Left ventricle myocardium superior (tissue), 1 donor: ENCODE measurements at regions not wholly inside any gene's neighbourhood (a gene's known extent, or its start where the extent isn't known, plus 50 kb on each side); places are given as distances from the start of the nearest gene placed in this dataset.

ENCODE experiments used
- ATAC-seq: fragments of 200-7000 bp; cut with Tn5 transposase; one replicate; pipeline ENCODE4 v1.9.1; 2020; ENCODE audit warnings: mild to moderate bottlenecking, moderate library complexity
- DNase-seq: peaks from one replicate; pipeline ENCODE4 v3.0.0-alpha.2; 2020
- intact Hi-C: fragments of 100-400 bp; cut with micrococcal nuclease; formaldehyde crosslinking; loops from one replicate; pipeline ENCODE4 v1.11.0; 2022
- donor health status: DM: no; HTN: yes; CAD: no; lungs with severe emphysema.

DNA sequence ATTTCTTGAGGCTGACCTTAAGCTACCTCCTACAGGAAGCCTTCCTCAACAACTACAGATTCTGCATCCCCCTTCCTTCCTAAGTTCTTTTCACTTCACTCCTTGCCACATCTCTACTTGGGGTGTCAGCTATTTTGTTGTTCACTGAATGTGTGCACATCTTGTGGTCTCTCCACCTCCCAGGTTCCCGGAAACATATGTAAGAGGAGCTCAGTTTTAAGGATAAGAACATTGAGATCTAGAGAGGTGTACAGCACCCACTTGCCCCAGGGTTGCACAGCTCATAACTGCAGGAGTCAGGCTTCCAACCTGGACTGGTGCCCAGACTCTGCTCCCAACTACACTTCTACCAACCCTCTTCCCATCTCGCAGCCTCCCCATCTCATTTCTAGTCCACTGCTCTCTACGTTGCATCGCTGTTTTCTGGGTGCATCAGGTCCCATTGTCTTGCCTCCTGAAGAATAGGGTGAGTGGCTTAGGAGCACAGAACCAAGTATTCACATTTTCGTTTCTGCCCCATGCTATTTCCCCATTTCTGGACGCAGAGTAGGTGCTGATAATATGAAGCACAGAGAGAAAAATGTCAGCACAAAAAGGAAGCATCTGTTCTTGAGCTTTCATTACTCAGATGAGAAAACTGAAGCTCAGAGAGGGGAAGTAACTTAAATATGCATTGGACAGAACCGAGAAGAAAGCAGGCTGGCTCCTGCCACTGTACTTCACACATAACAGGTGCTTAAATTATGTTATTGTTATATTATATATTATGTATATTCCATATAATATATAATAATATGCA lies 292.0 kb upstream of the CCL2 start:
- peak; percentile 47 for ATAC-seq
- no peak for DNase-seq
- intact Hi-C loops, result no loop called here

- intact Hi-C loops, result no loop called here
- ATAC-seq (no peak), DNase-seq (no peak)
Observed at GRCh38 chr17:33964344-33964979, 290.6 kb upstream of the CCL2 start.

- no peak for ATAC-seq
- intact Hi-C loops, result no loop called here
- no peak for DNase-seq
Observed at GRCh38 chr17:33966410-33967059, 288.6 kb upstream of the CCL2 start.

DNA sequence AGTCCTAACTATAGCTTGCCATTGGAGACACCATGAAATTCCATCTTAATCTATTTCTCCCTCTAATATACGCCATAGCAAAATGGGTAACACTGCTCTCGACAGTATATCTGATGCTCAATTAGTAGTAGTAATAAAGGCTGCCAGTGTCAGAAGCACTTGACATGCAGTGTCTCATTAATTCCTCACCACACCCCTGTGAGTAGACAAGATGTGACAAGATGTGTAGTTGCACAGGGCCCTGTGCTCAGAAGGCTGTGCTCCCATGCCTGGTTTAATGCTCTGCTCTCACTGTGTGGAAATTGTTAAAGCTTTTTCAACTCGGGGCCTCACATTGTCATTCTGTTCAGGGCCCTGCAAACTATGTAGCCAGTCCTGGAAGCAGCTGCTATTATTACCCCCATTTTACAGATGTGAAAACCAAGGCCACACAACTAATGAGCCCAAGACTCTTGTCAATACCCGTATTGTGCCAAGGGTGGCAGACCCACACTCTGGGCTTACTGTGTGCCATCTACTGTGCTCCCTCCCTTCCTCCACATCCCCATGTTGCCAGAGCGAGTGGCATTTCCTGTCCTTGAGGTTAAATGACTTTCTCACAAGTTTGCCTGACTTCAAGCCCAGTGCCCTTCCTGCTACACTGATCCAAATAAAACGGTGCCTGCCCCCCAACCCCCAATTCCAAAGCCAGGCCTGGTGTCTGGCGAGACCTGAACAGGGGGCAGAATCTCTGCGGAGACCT lies 287.3 kb upstream of the CCL2 start:
- intact Hi-C loops, result no loop called here
- DNase-seq (no peak), ATAC-seq (no peak)

DNA sequence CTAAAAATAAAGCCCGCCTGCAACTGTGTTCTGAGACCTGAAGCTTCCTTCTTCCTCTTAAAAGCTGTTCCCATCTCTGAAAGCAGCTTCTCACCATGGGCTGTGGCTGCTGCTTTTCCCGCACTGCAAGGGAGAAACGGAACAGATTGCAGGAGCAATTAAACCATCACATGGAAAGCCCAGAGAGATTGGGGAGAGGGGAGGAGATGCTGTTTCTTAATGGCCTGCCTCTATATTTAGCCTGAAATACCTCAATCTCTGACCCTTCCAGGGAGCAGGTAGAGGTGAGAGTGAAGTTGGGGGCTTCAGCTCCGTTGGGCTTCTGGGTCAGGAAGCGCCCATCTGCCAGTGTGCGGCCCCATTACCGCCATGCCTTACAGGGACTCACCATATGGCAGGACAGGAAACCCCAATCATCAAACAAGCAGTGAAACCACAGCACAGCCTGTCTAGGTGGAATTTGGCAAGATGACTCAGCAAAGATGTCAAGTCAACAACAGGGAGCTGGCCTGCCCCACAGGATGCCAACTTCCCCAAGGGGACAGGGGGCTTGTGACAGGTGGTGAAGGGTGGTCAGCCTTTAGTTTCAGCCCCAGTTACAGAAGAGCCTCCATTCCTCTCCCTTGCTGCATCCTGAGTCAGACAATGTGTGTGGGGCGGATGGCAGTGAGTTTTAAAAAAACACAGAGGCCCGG lies 286.6 kb upstream of the CCL2 start:
- no peak for DNase-seq
- intact Hi-C loops, result no loop called here
- no peak for ATAC-seq

GRCh38 chr17:33970279-33970678 lies 284.8 kb upstream of the CCL2 start:
- ATAC-seq (no peak), DNase-seq (no peak)
- intact Hi-C loops, result no loop called here

DNA sequence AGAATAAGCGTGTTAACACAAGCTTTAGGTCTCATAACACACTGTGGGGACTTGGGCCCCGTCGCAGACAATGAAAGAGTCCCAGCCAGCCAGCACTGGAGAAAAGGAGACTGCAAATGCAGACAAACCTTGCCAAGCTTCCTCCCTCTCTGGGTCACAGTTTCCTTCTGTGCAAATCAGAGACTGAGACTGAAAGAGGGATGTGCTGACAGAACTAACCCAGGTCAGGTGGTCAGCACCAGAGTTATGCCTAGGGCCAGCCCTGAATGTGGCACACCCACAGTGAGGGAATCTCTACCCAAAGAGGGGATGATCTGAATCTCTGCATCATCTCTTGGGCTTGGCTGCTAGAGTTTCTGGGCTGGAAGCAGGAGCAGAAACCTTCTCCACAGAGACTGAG lies 282.3 kb upstream of the CCL2 start:
- intact Hi-C loops, result no loop called here
- DNase-seq (no peak), ATAC-seq (no peak)

DNA sequence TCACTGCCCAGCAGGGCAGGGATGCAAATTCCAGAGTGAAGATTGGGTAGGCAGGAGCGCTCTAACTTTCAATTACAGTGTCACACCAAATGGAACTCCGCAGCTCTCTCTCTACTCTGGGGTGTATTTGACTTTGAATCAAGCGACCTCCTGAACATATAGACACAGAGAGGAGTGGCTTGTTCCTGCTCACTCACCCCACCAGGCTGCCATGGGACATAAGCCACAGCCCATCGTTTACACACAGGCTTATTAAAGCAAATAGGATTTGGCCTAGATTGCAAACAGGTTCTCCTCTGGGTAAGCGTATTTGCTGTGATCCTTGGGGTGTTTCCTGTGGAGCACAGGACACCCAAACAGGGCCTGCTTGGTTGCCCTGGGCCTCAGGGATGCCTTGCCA lies 281.6 kb upstream of the CCL2 start:
- ATAC-seq (no peak), DNase-seq (no peak)
- intact Hi-C loops, result no loop called here

GRCh38 chr17:33974276-33974675 lies 280.8 kb upstream of the CCL2 start:
- intact Hi-C loops, result no loop called here
- ATAC-seq, result no peak
- no peak for DNase-seq

DNA sequence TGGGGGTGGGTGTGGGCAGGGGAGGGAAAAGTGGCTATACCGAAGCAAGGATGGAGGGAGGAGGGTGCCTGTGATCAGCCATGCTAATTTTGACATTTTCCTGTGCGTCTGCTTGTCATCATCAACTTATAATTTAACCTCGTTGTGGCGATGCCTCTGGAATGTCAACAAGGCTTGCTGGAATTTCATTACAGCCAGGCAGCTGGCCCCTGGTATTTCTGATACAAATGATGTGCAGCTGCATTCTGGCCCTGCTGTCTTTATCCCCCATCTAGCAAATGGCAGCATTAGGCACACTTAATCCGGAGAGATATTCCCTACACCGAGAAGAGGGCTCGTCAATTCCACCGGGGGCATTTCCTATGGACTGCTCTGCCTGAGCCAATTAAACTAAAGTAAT lies 278.3 kb upstream of the CCL2 start:
- DNase-seq (no peak), ATAC-seq (no peak)
- intact Hi-C loops, result no loop called here

DNA sequence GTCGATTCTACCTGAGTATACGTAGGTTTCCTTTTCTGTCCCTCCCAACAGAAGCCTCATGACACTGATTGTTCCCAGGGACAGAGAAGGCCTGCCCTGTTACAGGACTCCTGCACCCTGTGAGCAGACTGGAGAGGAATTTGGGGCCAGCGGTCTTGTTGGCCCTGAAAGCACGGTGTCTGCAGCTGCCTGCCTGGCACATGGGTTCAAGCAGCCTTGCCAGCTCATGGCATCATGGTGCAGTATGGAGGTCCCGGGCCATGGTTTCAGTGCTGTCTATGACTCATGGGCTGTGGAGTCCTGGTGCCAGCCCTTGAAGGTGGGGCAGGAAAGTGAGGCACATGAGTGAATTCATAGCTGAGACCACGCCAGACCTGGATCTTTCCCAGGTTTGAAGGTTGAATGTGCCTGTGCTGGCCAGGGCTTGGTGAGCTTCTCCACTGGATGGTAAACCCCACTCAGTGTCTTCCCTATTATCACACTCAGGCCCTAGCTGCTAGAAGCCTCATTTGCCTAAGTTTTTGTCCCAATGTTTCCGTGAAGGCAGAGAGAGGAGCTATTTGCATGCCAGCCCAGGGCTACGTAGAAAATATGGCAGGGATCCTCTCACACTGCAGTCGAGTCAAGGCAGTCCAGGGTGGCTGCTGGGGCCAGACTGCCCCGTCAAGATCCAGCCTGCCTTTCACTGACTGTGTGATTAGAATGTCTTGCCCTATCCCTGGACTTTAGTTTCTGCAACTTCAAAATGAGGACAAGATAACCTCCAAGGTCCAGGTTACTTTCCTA lies 277.2 kb upstream of the CCL2 start:
- DNase-seq (no peak), ATAC-seq (peak; percentile 63)

DNA sequence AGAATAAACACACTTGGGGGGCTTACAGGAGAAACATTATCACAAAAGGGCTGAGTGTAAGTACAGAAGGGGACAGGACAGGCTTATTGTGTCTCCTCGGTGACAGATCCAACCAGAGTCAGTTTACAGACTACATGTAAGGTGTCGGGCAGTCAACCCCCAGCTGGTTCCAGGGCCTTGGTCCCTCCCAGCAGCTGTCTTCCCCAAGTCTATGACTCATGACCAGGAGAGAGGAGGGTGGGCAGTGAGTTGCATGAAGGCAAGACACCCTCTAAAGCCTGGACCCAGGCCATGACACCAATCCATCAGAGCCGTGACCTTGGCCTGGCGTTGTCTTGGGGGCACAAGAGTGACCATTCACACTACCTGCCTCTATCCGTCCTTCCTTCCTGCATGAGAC lies 276.2 kb upstream of the CCL2 start:
- intact Hi-C loops, result no loop called here
- DNase-seq, result no peak
- no peak for ATAC-seq

More for the DNA sequence above, 277.2 kb upstream of the CCL2 start:
- intact Hi-C loops, result no loop called here

GRCh38 chr17:33980193-33980592 lies 274.9 kb upstream of the CCL2 start:
- no peak for ATAC-seq
- intact Hi-C loops, result loop anchor here (10.0 kb wide), 1 partner anchor 45 kb away; no protein-coding TSS in a partner anchor
- no peak for DNase-seq

DNA sequence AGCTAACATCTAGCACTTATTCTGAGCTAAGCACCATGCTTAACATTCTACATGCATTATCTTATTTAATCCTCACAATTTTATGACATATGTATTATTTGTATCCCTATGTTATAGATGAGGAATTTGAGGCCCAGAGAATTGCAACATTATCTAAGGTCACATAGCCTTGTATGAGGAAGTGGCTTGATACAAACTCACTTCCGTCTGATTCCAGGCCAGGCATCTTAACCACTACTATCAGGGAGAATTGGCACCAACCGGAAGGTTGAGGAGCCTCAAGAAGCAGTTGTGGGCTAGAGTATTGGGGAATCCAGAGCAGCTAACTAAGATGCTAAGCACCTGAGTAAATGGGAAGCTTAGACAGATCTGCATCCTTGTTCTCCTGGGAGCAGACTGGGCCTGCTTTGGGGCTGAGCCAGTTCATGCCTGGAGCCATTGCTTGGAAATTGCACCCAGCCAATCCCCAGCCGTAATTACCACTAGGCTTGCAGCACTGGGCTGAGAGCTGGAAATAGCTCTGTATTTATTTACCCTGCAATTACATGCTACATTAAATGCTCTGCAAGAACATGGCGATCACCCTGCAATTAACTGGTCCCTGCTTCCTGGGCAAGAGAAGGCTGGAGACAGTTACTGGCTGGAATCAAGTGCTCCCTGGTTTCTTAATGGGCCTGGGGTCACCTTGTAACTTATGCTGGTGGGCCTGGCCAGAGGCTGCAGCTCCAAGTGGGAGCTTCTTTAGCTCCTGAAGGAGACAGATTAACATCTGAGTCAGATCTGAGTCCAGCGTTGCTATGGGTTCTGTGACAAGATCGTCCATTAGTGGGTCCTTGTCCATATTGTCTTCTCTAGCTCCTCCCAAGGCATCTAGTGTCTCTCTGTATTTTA lies 273.1 kb upstream of the CCL2 start:
- intact Hi-C loops, result loop anchor here (10.0 kb wide), 1 partner anchor 47 kb away; no protein-coding TSS in a partner anchor
- ATAC-seq (peak; percentile 15), DNase-seq (peak; percentile 34)

GRCh38 chr17:33982909-33983308 lies 272.2 kb upstream of the CCL2 start:
- DNase-seq (no peak), ATAC-seq (no peak)
- intact Hi-C loops, result loop anchor here (10.0 kb wide), 1 partner anchor 48 kb away; no protein-coding TSS in a partner anchor

DNA sequence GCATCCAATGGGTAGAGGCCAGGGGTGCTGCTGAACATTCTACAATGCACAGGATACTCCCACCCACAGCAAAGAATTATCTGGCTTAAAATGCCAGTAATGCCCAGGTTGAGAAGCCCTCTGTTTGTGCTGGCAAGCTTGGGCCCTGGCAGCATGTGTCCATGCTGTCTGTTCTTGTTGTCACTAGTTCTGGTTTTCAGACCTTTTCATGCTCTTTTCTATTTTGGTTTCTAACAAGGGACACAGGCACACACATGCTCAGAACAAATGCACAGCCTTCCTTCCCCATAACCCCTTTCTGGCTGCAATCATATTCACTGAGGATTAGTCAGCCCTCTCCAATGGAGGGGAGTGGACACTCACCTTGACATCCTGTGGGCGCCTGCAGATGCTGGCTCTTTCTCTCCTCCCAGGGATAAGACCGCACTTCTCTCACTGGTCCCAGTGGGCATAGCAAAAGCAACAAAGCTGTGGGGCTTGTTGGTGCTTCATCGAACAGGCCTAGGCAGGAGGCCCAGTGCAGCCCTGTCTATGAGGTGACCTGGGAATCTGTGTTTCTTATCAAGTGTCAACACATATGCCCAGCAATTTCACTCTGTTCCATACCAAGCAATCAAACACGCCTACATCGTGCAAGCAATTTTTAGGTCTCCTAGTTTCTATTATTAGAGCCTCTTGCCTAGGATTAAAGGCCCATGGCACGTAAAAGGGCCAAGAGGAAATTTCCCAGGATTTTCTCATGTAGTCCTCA lies 271.1 kb upstream of the CCL2 start:
- intact Hi-C loops, result loop anchor here (10.0 kb wide), 1 partner anchor 49 kb away; no protein-coding TSS in a partner anchor
- peak; percentile 96 for ATAC-seq
- peak; percentile 42 for DNase-seq

DNA sequence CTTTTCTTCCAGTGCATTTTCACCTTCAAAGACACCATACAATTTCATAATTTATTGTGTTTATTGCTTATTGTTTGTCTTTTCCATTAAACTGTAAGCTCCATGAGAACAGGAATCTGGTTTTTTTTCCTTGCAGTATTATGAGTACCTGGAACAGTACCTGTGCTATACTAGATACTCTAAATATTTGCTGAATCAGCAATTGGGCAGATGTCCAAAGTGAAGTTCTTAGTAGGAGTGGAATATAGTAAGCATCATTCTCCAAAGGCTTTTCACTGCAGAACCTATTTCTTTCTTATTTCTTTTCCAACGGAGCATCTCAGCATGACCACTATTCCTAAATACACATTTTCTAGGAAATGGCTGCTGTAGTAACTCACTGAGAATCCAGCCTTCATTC lies 269.0 kb upstream of the CCL2 start:
- no peak for DNase-seq
- ATAC-seq, result no peak
- intact Hi-C loops, result loop anchor here (10.0 kb wide), 1 partner anchor 51 kb away; no protein-coding TSS in a partner anchor
